Left lung (tissue), 4 donors: ENCODE measurements at regions not wholly inside any gene's neighbourhood (a gene's known extent, or its start where the extent isn't known, plus 50 kb on each side); places are given as distances from the start of the nearest gene placed in this dataset.
A peak's percentile ranks its signal among the peaks of the same experiment; 100 is the strongest.

Experiments
- ATAC-seq: fragments of 200-7000 bp; cut with Tn5 transposase; one replicate; pipeline ENCODE4 v1.9.1; 2020; ENCODE audit warnings: moderate library complexity
- DNase-seq, 4 donors: peaks; one replicate each; pipeline ENCODE4 v3.0.0-alpha.2; 2013 to 2020
- H3K27ac ChIP-seq, 2 donors: fragments of 200-600 bp; sonication (generic) in 1 of 2; one replicate each; pipeline versions ENCODE4 v1.5.0 to v1.8.0; 2020 to 2021
- H3K27me3 ChIP-seq, 2 donors: fragments of 200-600 bp; sonication (generic) in 1 of 2; one replicate each; pipeline versions ENCODE4 v1.5.0 to v1.8.0; 2020 to 2021
- H3K36me3 ChIP-seq, 2 donors: fragments of 200-600 bp; sonication (generic) in 1 of 2; one replicate each; pipeline versions ENCODE4 v1.5.0 to v1.8.0; 2020 to 2021
- H3K4me1 ChIP-seq, 2 donors: fragments of 200-600 bp; one replicate each; pipeline ENCODE4 v1.8.0; 2021
- H3K4me3 ChIP-seq, 2 donors: fragments of 200-600 bp; sonication (generic) in 1 of 2; one replicate each; pipeline versions ENCODE4 v1.5.0 to v1.8.0; 2020 to 2021; ENCODE audit warnings: mild to moderate bottlenecking in 1 of 2
- H3K9me3 ChIP-seq, 2 donors: fragments of 200-600 bp; sonication (generic) in 1 of 2; one replicate each; pipeline versions ENCODE4 v1.5.0 to v1.8.0; 2020 to 2021
- intact Hi-C, 2 donors: fragments of 100-400 bp; cut with DNase I; formaldehyde crosslinking; loops; one replicate each; pipeline versions ENCODE4 v1.11.2 to v1.14.2; 2022
- TF ChIP-seq, protein P1 (sequence below), 2 donors: fragments of 200-600 bp; sonication (generic) in 1 of 2; IDR thresholded peaks; one replicate each; pipeline versions ENCODE4 v1.5.0 to v1.8.0; 2021; ENCODE audit warnings: antibody characterized with exemption in 2 of 2
- donor health status: DM: no; HTN: yes; CAD: no.
- donor health status: DM: no; HTN: no; CAD: no.

DNA sequence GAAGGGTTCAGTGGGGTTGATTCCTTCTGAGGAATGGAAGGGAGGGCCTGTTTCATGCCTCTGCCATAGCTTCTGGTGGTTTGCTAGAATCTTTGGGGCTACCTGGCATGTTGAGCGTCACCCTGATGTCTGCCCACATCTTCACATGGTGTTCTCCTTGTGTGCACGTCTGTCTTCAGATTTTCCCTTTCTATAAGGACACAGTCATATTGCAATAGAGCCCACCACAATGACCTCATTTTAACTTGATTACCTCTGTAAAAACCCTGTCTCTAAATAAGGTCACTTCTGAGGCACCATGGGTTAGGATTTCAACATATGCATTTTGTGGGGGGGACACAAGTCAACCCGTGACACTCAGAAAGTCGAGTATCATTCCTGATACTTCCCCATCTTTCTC is 257.9 kb downstream of the COG6 start:
- ATAC-seq (no peak), DNase-seq (no peak)
- TF ChIP-seq, protein P1, sequence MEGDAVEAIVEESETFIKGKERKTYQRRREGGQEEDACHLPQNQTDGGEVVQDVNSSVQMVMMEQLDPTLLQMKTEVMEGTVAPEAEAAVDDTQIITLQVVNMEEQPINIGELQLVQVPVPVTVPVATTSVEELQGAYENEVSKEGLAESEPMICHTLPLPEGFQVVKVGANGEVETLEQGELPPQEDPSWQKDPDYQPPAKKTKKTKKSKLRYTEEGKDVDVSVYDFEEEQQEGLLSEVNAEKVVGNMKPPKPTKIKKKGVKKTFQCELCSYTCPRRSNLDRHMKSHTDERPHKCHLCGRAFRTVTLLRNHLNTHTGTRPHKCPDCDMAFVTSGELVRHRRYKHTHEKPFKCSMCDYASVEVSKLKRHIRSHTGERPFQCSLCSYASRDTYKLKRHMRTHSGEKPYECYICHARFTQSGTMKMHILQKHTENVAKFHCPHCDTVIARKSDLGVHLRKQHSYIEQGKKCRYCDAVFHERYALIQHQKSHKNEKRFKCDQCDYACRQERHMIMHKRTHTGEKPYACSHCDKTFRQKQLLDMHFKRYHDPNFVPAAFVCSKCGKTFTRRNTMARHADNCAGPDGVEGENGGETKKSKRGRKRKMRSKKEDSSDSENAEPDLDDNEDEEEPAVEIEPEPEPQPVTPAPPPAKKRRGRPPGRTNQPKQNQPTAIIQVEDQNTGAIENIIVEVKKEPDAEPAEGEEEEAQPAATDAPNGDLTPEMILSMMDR (IDR thresholded peaks at IDR 0.05) = no peak
- Histone ChIP-seq H3K9me3 (no peaks in the 10 kb centered on the region), H3K4me3 (no peak overlapping the region), H3K27me3 (no peaks in the 10 kb centered on the region), H3K27ac (no peak overlapping the region), H3K4me1 (peaks cover 0 to 4% of the 10 kb centered on the region in 2 donors), H3K36me3 (no peaks in the 10 kb centered on the region)
- intact Hi-C loops = no loop called here

DNA sequence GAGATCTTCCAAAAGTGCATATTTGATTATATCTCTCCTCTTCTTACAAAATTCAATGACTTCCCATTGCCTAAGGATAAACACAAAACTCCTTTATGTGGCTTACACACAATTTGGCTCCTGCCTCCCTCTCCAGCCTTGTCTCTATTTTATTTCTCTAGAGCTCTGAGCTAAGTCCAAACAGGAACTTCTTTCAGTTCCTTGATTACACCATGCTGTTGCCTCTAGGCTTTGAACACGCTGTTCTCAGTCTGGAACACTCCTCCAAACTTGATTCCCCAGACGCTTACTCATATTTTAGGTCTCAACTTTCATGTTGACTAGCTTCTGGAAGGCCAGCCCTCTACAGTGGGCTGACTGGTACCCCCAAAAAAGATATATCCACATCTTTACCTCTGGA is 258.5 kb downstream of the COG6 start:
- H3K9me3 ChIP-seq = no peaks in the 10 kb centered on the region
- intact Hi-C loops = no loop called here
- H3K27ac ChIP-seq = peak overlapping the region in 1 of 2 donors; percentile 68
- ATAC-seq (peak; percentile 62), DNase-seq (no peak)
- no peak overlapping the region for H3K4me3 ChIP-seq
- H3K27me3 ChIP-seq = no peaks in the 10 kb centered on the region
- H3K36me3 ChIP-seq = no peaks in the 10 kb centered on the region
- peaks cover 0 to 4% of the 10 kb centered on the region in 2 donors for H3K4me1 ChIP-seq
- TF ChIP-seq, protein P1 (IDR thresholded peaks at IDR 0.05) = no peak

DNA sequence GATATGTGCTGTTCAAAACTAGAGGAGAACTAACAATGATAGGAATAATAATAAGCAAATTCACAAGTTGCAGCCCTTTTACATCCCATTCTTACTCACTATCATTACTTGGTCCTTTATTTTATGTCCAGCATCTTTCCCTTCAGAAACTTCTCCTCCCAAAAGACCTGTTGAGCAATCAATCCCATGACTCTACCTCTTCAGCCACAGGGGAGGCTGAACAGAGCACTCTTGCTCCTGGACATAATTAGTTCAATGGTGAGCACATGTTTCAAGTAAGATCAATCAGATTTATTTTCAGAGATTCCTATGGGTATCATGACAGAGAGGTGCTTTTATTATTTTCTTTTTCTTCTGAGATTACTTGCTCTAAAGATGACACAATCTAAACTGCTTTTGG is 260.0 kb downstream of the COG6 start:
- TF ChIP-seq, protein P1 (IDR thresholded peaks at IDR 0.05) = no peak

DNA sequence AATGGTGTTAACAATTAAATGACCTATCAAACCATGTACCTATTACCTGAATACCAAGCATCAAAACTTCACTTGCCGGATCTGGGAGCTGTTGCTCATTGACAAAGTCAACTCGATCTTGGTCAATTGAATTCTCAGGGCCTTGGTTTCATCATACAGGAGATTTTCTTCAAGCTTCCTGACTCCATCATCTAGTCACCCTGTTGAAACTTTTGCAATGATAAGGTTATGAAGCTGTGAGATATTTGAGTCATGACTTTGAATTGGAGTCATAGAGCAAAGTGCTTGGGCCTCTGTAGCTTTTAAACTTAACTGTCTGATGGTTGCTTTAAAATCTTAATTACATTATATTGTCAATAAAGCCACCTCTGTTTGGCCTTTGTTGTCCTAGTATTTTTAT is 260.9 kb downstream of the COG6 start:
- Histone ChIP-seq H3K4me1 (peaks cover 0 to 4% of the 10 kb centered on the region in 2 donors), H3K4me3 (no peak overlapping the region), H3K27me3 (no peaks in the 10 kb centered on the region), H3K9me3 (no peaks in the 10 kb centered on the region), H3K27ac (no peak overlapping the region), H3K36me3 (no peaks in the 10 kb centered on the region)
- DNase-seq = no peak
- ATAC-seq = no peak
- intact Hi-C loops = no loop called here
- TF ChIP-seq, protein P1 (IDR thresholded peaks at IDR 0.05) = no peak

More for the DNA sequence above, 260.0 kb downstream of the COG6 start:
- ATAC-seq (no peak), DNase-seq (no peak)
- Histone ChIP-seq H3K36me3 (no peaks in the 10 kb centered on the region), H3K27ac (no peak overlapping the region), H3K27me3 (no peaks in the 10 kb centered on the region), H3K4me1 (peaks cover 0 to 4% of the 10 kb centered on the region in 2 donors), H3K9me3 (no peaks in the 10 kb centered on the region), H3K4me3 (no peak overlapping the region)
- intact Hi-C loops = no loop called here

DNA sequence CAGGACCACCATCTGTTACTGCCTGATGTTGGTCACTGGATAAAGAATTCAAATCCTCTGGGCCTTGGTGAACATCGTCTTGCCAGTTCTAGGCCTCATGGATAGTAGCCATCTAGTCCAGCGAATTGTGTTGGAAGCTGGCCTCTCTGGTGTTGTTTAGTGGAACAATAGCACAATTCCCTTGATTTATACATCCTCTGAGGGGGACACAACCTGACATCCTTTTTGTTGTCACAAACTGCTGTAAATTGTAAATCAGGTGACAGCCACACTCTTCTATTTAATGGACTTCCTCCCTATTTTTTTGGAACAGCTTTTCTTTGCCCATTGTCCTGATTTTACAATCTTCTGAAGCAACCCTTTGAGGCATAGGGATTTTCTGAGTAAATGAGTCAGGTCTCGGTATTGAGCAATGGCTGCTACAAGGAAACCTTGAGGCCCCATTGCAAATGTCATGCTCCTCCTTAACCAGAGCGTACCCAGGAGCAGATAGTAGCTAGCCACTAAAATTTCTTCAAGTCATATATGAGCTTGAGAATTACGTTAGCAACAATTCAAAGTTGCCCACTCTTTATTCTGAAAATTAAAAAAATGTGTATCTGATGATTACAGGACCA is 263.3 kb downstream of the COG6 start:
- intact Hi-C loops = no loop called here
- H3K27ac ChIP-seq = no peak overlapping the region
- DNase-seq (no peak), ATAC-seq (no peak)
- H3K4me3 ChIP-seq = no peak overlapping the region
- no peaks in the 10 kb centered on the region for H3K36me3 ChIP-seq
- TF ChIP-seq, protein P1 (IDR thresholded peaks at IDR 0.05) = no peak
- no peaks in the 10 kb centered on the region for H3K27me3 ChIP-seq
- H3K4me1 ChIP-seq = no peaks in the 10 kb centered on the region
- H3K9me3 ChIP-seq = peaks cover 0 to 13% of the 10 kb centered on the region in 2 donors
